B cell (primary cell): ENCODE measurements at regions not wholly inside any gene's neighbourhood (a gene's known extent, or its start where the extent isn't known, plus 50 kb on each side); places are given as distances from the start of the nearest gene placed in this dataset.

Source experiments
- ATAC-seq: fragments of 200-7000 bp; cut with Tn5 transposase; one replicate; pipeline ENCODE4 v1.10.0; 2021; ENCODE audit warnings: low read depth, mild to moderate bottlenecking, moderate number of reproducible peaks, moderate library complexity
- CTCF ChIA-PET: fragments of 350-600 bp; sonication (Branson Sonifier 250); formaldehyde crosslinking; loops from one replicate; lab custom pipeline; 2021; ENCODE audit warnings: antibody characterized with exemption, inconsistent platforms; lab: Charles Lee
- POLR2A ChIA-PET: fragments of 350-600 bp; sonication (Branson Sonifier 250); formaldehyde crosslinking; loops from one replicate; lab custom pipeline; 2021; ENCODE audit warnings: antibody characterized with exemption; lab: Charles Lee
- DNase-seq: peaks from one replicate; pipeline ENCODE4 v3.0.0; 2013
- H2AFZ ChIP-seq: 2 replicates; pipeline ENCODE4 v1.6.1; 2012; ENCODE audit warnings: mild to moderate bottlenecking, low read depth, low read length; ENCODE audit not compliant: insufficient read depth, poor library complexity, severe bottlenecking
- H3K27ac ChIP-seq, 2 donors: 1 replicate in 1 of 2; 2 replicates in 1 of 2; pipeline ENCODE4 v1.5.1; 2012 to 2013; ENCODE audit warnings: low read length in 2 of 2, mild to moderate bottlenecking in 2 of 2, moderate library complexity in 1 of 2
- H3K27me3 ChIP-seq, 4 experiments: fragments of 200-600 bp in 1 of 4; sonication (generic) in 1 of 4; replicated peaks in 1 of 4; 1 replicate in 2 of 4; 2 replicates in 2 of 4; pipeline versions ENCODE4 v1.6.1 to v1.7.0; 2013 to 2016; ENCODE audit warnings: low read length in 3 of 4, mild to moderate bottlenecking in 2 of 4, mixed read lengths in 1 of 4, moderate library complexity in 1 of 4; ENCODE audit not compliant: insufficient read depth in 4 of 4, control insufficient read depth in 3 of 4; ENCODE audit errors: control extremely low read depth in 1 of 4
- H3K36me3 ChIP-seq, 2 experiments: replicated peaks in 1 of 2; 1 replicate in 1 of 2; 2 replicates in 1 of 2; pipeline versions ENCODE4 v1.6.1 to v1.7.1; 2013; ENCODE audit warnings: low read length in 1 of 2; ENCODE audit not compliant: insufficient read depth in 2 of 2, control insufficient read depth in 1 of 2; ENCODE audit errors: control extremely low read depth in 1 of 2, extremely low read depth in 1 of 2
- H3K4me1 ChIP-seq, 2 donors: fragments of 200-600 bp in 1 of 2; sonication (generic) in 1 of 2; 1 replicate in 1 of 2; 2 replicates in 1 of 2; pipeline versions ENCODE4 v1.5.1 to v1.6.1; 2013 to 2017; ENCODE audit warnings: low read length in 2 of 2; ENCODE audit not compliant: control insufficient read depth in 2 of 2, insufficient read depth in 2 of 2
- H3K4me2 ChIP-seq: replicated peaks from 2 replicates; pipeline ENCODE3; 2012; ENCODE audit warnings: mild to moderate bottlenecking, low read depth, low read length; ENCODE audit not compliant: poor library complexity, severe bottlenecking
- H3K4me3 ChIP-seq, 5 experiments: fragments of 200-600 bp in 1 of 5; sonication (generic) in 1 of 5; 1 replicate in 3 of 5; 2 replicates in 2 of 5; pipeline versions ENCODE4 v1.5.1 to v1.7.0; 2011 to 2016; ENCODE audit warnings: low read length in 4 of 5, mild to moderate bottlenecking in 4 of 5, low read depth in 2 of 5, control low read depth in 1 of 5, moderate library complexity in 1 of 5; ENCODE audit not compliant: insufficient read depth in 1 of 5; ENCODE audit errors: control extremely low read depth in 1 of 5, extremely low read depth in 1 of 5
- H3K79me2 ChIP-seq: fragments of 200-600 bp; sonication (generic); one replicate; pipeline ENCODE4 v1.6.0; 2016; ENCODE audit warnings: low read length; ENCODE audit not compliant: control insufficient read depth, insufficient read depth
- H3K9ac ChIP-seq: fragments of 200-600 bp; sonication (generic); 2 replicates; pipeline ENCODE4 v1.6.1; 2017; ENCODE audit warnings: mild to moderate bottlenecking, low read length, moderate library complexity
- H3K9me3 ChIP-seq, 3 donors: one replicate each; pipeline versions ENCODE4 v1.6.1 to v1.7.1; 2013; ENCODE audit warnings: low read length in 2 of 3; ENCODE audit not compliant: control insufficient read depth in 2 of 3, insufficient read depth in 1 of 3; ENCODE audit errors: control extremely low read depth in 1 of 3
- H4K20me1 ChIP-seq: 2 replicates; pipeline ENCODE4 v1.6.0; 2012; ENCODE audit warnings: mild to moderate bottlenecking, low read length; ENCODE audit not compliant: insufficient read depth, control insufficient read depth, poor library complexity, severe bottlenecking
- H3K27ac Mint-ChIP-seq: one replicate; pipeline ENCODE4 v1.8.0; 2021; ENCODE audit warnings: mixed read lengths
- H3K27me3 Mint-ChIP-seq: one replicate; pipeline ENCODE4 v1.8.0; 2021; ENCODE audit warnings: mixed read lengths
- H3K4me1 Mint-ChIP-seq: one replicate; pipeline ENCODE4 v1.8.0; 2021; ENCODE audit warnings: mixed read lengths
- H3K4me3 Mint-ChIP-seq: one replicate; pipeline ENCODE4 v1.8.0; 2021; ENCODE audit warnings: mixed read lengths
- H3K9me3 Mint-ChIP-seq: one replicate; pipeline ENCODE4 v1.8.0; 2022; ENCODE audit warnings: mixed read lengths; ENCODE audit not compliant: insufficient read depth
- CTCF ChIP-seq: fragments of 200-600 bp; IDR thresholded peaks from one replicate; pipeline ENCODE4 v1.8.0; 2022; ENCODE audit warnings: antibody characterized with exemption, mild to moderate bottlenecking
- EZH2 ChIP-seq: IDR thresholded peaks from 2 replicates; pipeline ENCODE4 v1.6.1; 2012; ENCODE audit warnings: borderline replicate concordance, low read depth, mild to moderate bottlenecking, moderate library complexity, low read length; ENCODE audit not compliant: insufficient read depth, poor library complexity, severe bottlenecking
- WGBS: methylation state at CpG from one replicate; pipeline ENCODE4 v1.1.5; 2013; ENCODE audit warnings: missing lambda C conversion rate; ENCODE audit not compliant: insufficient coverage; 5-methylcytosine and 5-hydroxymethylcytosine counted together
- intact Hi-C: fragments of 100-400 bp; cut with micrococcal nuclease; formaldehyde crosslinking; loops from one replicate; pipeline ENCODE4 v1.10.0; 2022

GRCh38 chr1:98404866-98405265 lies 256.7 kb upstream of the SNX7 start:
- ATAC-seq: no peak
- Mint-ChIP-seq H3K4me3 (no peak overlapping the region), H3K4me1 (no peaks in the 10 kb centered on the region), H3K27me3 (no peaks in the 10 kb centered on the region), H3K9me3 (no peaks in the 10 kb centered on the region), H3K27ac (no peak overlapping the region)
- no peak overlapping the region for H2AFZ ChIP-seq
- no peak for DNase-seq
- no peak overlapping the region for H3K9ac ChIP-seq
- TF ChIP-seq CTCF (no peak), EZH2 (no peak)
- H3K27me3 ChIP-seq: no peaks in the 10 kb centered on the region
- H3K9me3 ChIP-seq: no peaks in the 10 kb centered on the region
- H3K4me2 ChIP-seq: no peak overlapping the region
- intact Hi-C loops: no loop called here
- no CpG with 5 or more reads among the region's 2 CpGs for WGBS
- H3K27ac ChIP-seq: no peak overlapping the region
- no peaks in the 10 kb centered on the region for H3K36me3 ChIP-seq
- no peaks in the 10 kb centered on the region for H4K20me1 ChIP-seq
- H3K79me2 ChIP-seq: no peaks in the 10 kb centered on the region
- no peaks in the 10 kb centered on the region for H3K4me1 ChIP-seq
- CTCF ChIA-PET: no interaction called here
- H3K4me3 ChIP-seq: no peak overlapping the region
- POLR2A ChIA-PET: no interaction called here

DNA sequence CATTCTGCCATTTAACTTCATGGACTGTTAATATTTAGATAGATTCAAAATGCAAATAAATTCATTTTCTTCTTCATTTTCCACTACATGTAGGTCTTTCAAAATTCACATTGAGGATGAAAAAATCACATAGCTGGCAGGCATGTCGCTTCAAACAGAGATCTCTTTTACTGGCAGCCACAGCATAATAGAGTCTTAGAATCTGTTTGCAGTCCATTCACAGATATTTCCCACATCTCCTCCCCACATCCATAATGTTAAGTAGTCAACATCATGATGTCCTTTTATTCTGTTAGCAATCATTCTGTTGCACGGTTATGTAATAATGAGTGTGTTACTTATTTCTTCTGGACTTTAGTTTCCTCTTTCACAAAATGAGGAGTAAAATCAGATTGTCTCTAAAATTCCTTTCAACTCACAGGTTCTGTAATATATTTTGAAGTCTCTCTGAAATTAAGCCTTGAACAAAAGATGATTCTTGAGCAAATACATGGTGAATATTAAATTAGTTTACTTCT lies 257.5 kb upstream of the SNX7 start:
- H3K27ac ChIP-seq: no peak overlapping the region
- H3K9me3 ChIP-seq: no peaks in the 10 kb centered on the region
- no peak overlapping the region for H3K4me2 ChIP-seq
- no peaks in the 10 kb centered on the region for H3K9me3 Mint-ChIP-seq
- no peak for DNase-seq
- intact Hi-C loops: no loop called here
- no peaks in the 10 kb centered on the region for H3K4me1 ChIP-seq
- ATAC-seq: no peak
- 100% methylated on average over 1 of the region's 2 CpGs for WGBS
- no peak overlapping the region for H3K4me3 Mint-ChIP-seq
- no peak overlapping the region for H3K4me3 ChIP-seq
- CTCF ChIA-PET: no interaction called here
- H3K9ac ChIP-seq: no peak overlapping the region
- H3K27me3 Mint-ChIP-seq: no peaks in the 10 kb centered on the region
- POLR2A ChIA-PET: no interaction called here
- no peaks in the 10 kb centered on the region for H3K79me2 ChIP-seq
- no peaks in the 10 kb centered on the region for H3K4me1 Mint-ChIP-seq
- H3K27me3 ChIP-seq: no peaks in the 10 kb centered on the region
- no peak for TF ChIP-seq EZH2
- no peak for TF ChIP-seq CTCF
- H4K20me1 ChIP-seq: no peaks in the 10 kb centered on the region
- no peak overlapping the region for H2AFZ ChIP-seq
- H3K27ac Mint-ChIP-seq: no peak overlapping the region
- no peaks in the 10 kb centered on the region for H3K36me3 ChIP-seq
